DND-41 (cell line): ENCODE measurements at regions not wholly inside any gene's neighbourhood (a gene's known extent, or its start where the extent isn't known, plus 50 kb on each side); places are given as distances from the start of the nearest gene placed in this dataset.

Source experiments
- ATAC-seq: fragments of 200-7000 bp; cut with Tn5 transposase; 3 replicates; pipeline ENCODE4 v1.9.1; 2021; ENCODE audit warnings: low read depth; ENCODE audit not compliant: insufficient read depth
- DNase-seq: peaks from one replicate; pipeline ENCODE4 v3.0.0-alpha.2; 2020
- H2AFZ ChIP-seq: 2 replicates; pipeline ENCODE4 v1.6.0; 2012; ENCODE audit warnings: low read depth, low read length
- H3K27ac ChIP-seq: 2 replicates; pipeline ENCODE4 v1.5.1; 2012; ENCODE audit warnings: low read length, inconsistent platforms
- H3K27me3 ChIP-seq: fragments of 200-600 bp; sonication (generic); 2 replicates; pipeline ENCODE4 v1.6.0; 2012; ENCODE audit warnings: low read length, mild to moderate bottlenecking, inconsistent platforms; ENCODE audit not compliant: insufficient read depth, poor library complexity
- H3K36me3 ChIP-seq: 2 replicates; pipeline ENCODE4 v1.5.1; 2012; ENCODE audit warnings: low read length, inconsistent platforms; ENCODE audit not compliant: insufficient read depth
- H3K4me1 ChIP-seq: 2 replicates; pipeline ENCODE4 v1.5.1; 2012; ENCODE audit warnings: mild to moderate bottlenecking, low read length; ENCODE audit not compliant: insufficient read depth
- H3K4me2 ChIP-seq: 2 replicates; pipeline ENCODE4 v1.6.0; 2012; ENCODE audit warnings: mild to moderate bottlenecking, moderate library complexity, low read length, inconsistent platforms; ENCODE audit not compliant: insufficient read depth
- H3K4me3 ChIP-seq, 2 experiments: fragments of 200-600 bp in 1 of 2; shearing (Covaris generic) in 1 of 2; 2 replicates each; pipeline ENCODE4 v1.5.1; 2012 to 2016; ENCODE audit warnings: inconsistent platforms in 2 of 2, low read length in 2 of 2, mild to moderate bottlenecking in 2 of 2, low read depth in 1 of 2, moderate library complexity in 1 of 2
- H3K79me2 ChIP-seq: 2 replicates; pipeline ENCODE4 v1.6.0; 2012; ENCODE audit warnings: low read length, inconsistent platforms; ENCODE audit not compliant: insufficient read depth
- H3K9ac ChIP-seq: 2 replicates; pipeline ENCODE4 v1.6.0; 2012; ENCODE audit warnings: low read depth, mild to moderate bottlenecking, inconsistent platforms, low read length, moderate library complexity
- H3K9me3 ChIP-seq: 2 replicates; pipeline ENCODE4 v1.5.1; 2012; ENCODE audit warnings: low read length, moderate library complexity, mild to moderate bottlenecking, inconsistent platforms; ENCODE audit not compliant: insufficient read depth, severe bottlenecking
- H4K20me1 ChIP-seq: 2 replicates; pipeline ENCODE4 v1.6.0; 2012; ENCODE audit warnings: low read length; ENCODE audit not compliant: insufficient read depth
- EZH2 ChIP-seq: IDR thresholded peaks from 3 replicates; pipeline ENCODE4 v1.6.1; 2012; ENCODE audit warnings: borderline replicate concordance, low read depth, mild to moderate bottlenecking, moderate library complexity, low read length, inconsistent platforms; ENCODE audit not compliant: severe bottlenecking
- TF ChIP-seq, protein P1 (sequence below): IDR thresholded peaks from 2 replicates; pipeline ENCODE4 v1.5.1; 2012; ENCODE audit warnings: borderline replicate concordance, low read length, moderate library complexity, mild to moderate bottlenecking; ENCODE audit not compliant: poor library complexity, severe bottlenecking; ENCODE audit errors: extremely low read depth

DNA sequence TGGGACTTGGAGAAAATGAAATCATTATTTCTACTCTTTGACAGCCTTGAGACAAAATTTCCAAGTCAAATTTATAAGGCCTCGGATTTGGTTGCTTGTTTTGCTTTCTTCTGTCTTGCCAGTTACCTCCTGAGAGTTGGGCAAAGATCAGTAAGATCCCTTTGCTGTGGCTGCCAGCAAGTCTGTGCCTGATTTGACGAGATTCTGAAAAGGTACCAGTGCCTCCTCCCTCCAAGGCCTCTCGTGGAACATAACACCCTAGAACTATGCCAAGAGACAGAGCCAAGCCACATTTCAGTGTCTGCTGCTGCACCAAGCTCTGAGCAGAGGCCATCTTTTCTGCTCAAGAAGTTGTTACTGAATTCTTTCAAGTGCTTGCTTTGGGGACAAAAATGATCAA, 61.0 kb downstream of the GTPBP8 start:
- peaks cover 6% of the 10 kb centered on the region for H3K4me1 ChIP-seq
- no peaks in the 10 kb centered on the region for H3K27me3 ChIP-seq
- H3K9ac ChIP-seq = no peak overlapping the region
- H2AFZ ChIP-seq = peak overlapping the region; percentile 72; the same call in 1 of the 2 replicates
- H3K79me2 ChIP-seq = no peaks in the 10 kb centered on the region
- ATAC-seq (no peak), DNase-seq (no peak)
- TF ChIP-seq EZH2 = no peak
- TF ChIP-seq, protein P1, sequence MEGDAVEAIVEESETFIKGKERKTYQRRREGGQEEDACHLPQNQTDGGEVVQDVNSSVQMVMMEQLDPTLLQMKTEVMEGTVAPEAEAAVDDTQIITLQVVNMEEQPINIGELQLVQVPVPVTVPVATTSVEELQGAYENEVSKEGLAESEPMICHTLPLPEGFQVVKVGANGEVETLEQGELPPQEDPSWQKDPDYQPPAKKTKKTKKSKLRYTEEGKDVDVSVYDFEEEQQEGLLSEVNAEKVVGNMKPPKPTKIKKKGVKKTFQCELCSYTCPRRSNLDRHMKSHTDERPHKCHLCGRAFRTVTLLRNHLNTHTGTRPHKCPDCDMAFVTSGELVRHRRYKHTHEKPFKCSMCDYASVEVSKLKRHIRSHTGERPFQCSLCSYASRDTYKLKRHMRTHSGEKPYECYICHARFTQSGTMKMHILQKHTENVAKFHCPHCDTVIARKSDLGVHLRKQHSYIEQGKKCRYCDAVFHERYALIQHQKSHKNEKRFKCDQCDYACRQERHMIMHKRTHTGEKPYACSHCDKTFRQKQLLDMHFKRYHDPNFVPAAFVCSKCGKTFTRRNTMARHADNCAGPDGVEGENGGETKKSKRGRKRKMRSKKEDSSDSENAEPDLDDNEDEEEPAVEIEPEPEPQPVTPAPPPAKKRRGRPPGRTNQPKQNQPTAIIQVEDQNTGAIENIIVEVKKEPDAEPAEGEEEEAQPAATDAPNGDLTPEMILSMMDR = no peak
- no peak overlapping the region for H3K27ac ChIP-seq
- no peaks in the 10 kb centered on the region for H4K20me1 ChIP-seq
- no peak overlapping the region for H3K4me2 ChIP-seq
- H3K36me3 ChIP-seq = no peaks in the 10 kb centered on the region
- H3K4me3 ChIP-seq = no peak overlapping the region
- no peaks in the 10 kb centered on the region for H3K9me3 ChIP-seq

DNA sequence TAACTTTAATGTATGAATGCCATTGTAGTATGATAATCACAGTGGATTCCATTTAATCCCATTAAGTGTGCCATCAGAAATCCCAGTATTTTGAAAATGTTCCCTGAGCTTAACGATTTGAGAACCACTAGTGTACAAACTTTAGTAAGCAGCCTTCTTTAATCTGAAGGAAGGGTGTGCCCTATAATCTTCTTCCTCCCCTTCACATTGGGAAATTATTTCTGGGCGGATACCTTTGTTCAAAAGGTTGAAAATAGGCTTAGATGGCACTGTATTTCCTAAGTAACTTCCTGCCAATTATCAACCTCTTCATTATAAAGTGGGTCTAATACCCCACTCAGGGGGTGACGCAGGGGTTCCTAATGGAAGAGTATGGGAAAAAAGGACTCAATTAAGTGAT, 62.4 kb downstream of the GTPBP8 start:
- no peak overlapping the region for H2AFZ ChIP-seq

DNA sequence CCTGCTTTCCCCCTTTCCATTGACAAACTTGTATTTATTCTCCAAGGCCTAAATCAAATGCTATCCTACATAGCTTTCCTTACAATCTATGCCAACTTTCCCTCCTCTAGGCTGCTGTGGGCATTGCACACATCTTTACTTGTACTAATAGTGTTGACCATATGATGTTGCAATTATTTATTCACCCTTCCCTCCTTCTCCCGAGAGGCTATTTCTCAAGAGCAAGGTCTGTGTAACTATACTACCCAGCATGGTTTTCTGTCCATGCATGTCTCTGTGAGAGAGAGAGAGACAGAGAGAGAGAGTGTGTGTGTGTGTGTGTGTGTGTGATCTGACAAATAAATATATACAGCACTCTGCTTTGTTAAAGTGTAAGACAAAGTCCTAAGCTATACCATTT, 63.8 kb downstream of the GTPBP8 start:
- Histone ChIP-seq H2AFZ (no peak overlapping the region), H4K20me1 (no peaks in the 10 kb centered on the region), H3K9ac (no peak overlapping the region), H3K4me2 (no peak overlapping the region), H3K4me3 (no peak overlapping the region), H3K4me1 (peaks cover 6% of the 10 kb centered on the region), H3K79me2 (no peaks in the 10 kb centered on the region), H3K9me3 (no peaks in the 10 kb centered on the region), H3K36me3 (no peaks in the 10 kb centered on the region), H3K27me3 (no peaks in the 10 kb centered on the region), H3K27ac (no peak overlapping the region)
- TF ChIP-seq, protein P1 = no peak
- no peak for TF ChIP-seq EZH2
- ATAC-seq (no peak), DNase-seq (no peak)

More for the DNA sequence above, 62.4 kb downstream of the GTPBP8 start:
- H3K9ac ChIP-seq = no peak overlapping the region
- no peaks in the 10 kb centered on the region for H3K9me3 ChIP-seq
- ATAC-seq = no peak
- no peaks in the 10 kb centered on the region for H3K27me3 ChIP-seq
- no peak overlapping the region for H3K27ac ChIP-seq
- H4K20me1 ChIP-seq = no peaks in the 10 kb centered on the region
- no peak for TF ChIP-seq EZH2
- TF ChIP-seq, protein P1 = no peak
- H3K4me2 ChIP-seq = no peak overlapping the region
- peaks cover 6% of the 10 kb centered on the region for H3K4me1 ChIP-seq
- H3K4me3 ChIP-seq = no peak overlapping the region
- no peaks in the 10 kb centered on the region for H3K36me3 ChIP-seq
- no peak for DNase-seq
- no peaks in the 10 kb centered on the region for H3K79me2 ChIP-seq

DNA sequence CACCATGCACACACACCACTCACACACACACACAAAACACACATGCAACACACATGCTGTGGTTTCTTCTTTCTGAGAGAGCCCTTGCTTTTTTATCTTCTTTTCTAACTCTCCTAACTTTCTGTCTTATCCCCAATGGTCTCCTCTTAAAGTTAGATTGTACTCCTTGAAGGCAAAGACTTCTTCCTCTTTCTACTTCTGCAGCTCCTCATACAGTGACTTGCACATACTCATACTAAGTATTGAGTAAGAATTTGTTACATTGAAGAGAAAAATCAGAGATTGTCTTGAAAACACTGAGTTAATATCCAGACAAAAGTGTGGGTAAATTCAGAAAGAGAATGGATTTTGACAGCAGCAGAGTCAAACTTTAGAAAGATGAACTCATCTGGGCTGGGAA, 64.4 kb downstream of the GTPBP8 start:
- no peaks in the 10 kb centered on the region for H3K9me3 ChIP-seq
- H3K36me3 ChIP-seq = no peaks in the 10 kb centered on the region
- no peak overlapping the region for H2AFZ ChIP-seq
- TF ChIP-seq EZH2 = no peak
- TF ChIP-seq, protein P1 = no peak
- no peaks in the 10 kb centered on the region for H3K79me2 ChIP-seq
- DNase-seq (no peak), ATAC-seq (no peak)
- H3K27me3 ChIP-seq = no peaks in the 10 kb centered on the region
- H3K27ac ChIP-seq = no peak overlapping the region
- H3K4me1 ChIP-seq = peaks cover 6% of the 10 kb centered on the region
- H3K9ac ChIP-seq = no peak overlapping the region
- H3K4me2 ChIP-seq = no peak overlapping the region
- H3K4me3 ChIP-seq = no peak overlapping the region
- H4K20me1 ChIP-seq = no peaks in the 10 kb centered on the region
